Stomach smooth muscle (tissue), 2 donors: ENCODE measurements at regions not wholly inside any gene's neighbourhood (a gene's known extent, or its start where the extent isn't known, plus 50 kb on each side); places are given as distances from the start of the nearest gene placed in this dataset.

ENCODE experiments used
- H3K27ac ChIP-seq: one replicate; pipeline ENCODE4 v1.7.0; 2013; ENCODE audit warnings: mild to moderate bottlenecking, low read length, inconsistent platforms
- H3K27me3 ChIP-seq, 2 donors: one replicate each; pipeline ENCODE4 v1.7.0; 2013; ENCODE audit warnings: low read length in 2 of 2; ENCODE audit not compliant: insufficient read depth in 2 of 2, control insufficient read depth in 1 of 2
- H3K36me3 ChIP-seq, 2 donors: one replicate each; pipeline ENCODE4 v1.7.0; 2013; ENCODE audit warnings: low read length in 2 of 2; ENCODE audit not compliant: control insufficient read depth in 2 of 2, insufficient read depth in 2 of 2
- H3K4me1 ChIP-seq: one replicate; pipeline ENCODE4 v1.7.0; 2013; ENCODE audit warnings: low read length; ENCODE audit not compliant: control insufficient read depth, insufficient read depth
- H3K4me3 ChIP-seq, 2 donors: one replicate each; pipeline ENCODE4 v1.7.0; 2013; ENCODE audit warnings: low read length in 2 of 2
- H3K9ac ChIP-seq, 2 donors: one replicate each; pipeline ENCODE4 v1.7.0; 2013; ENCODE audit warnings: low read length in 2 of 2, mild to moderate bottlenecking in 1 of 2
- H3K9me3 ChIP-seq, 2 donors: one replicate each; pipeline ENCODE4 v1.7.0; 2013; ENCODE audit warnings: low read length in 2 of 2; ENCODE audit not compliant: control insufficient read depth in 2 of 2
- donor health status: healthy.
- donor health status: Pancreatic carcinoma.

DNA sequence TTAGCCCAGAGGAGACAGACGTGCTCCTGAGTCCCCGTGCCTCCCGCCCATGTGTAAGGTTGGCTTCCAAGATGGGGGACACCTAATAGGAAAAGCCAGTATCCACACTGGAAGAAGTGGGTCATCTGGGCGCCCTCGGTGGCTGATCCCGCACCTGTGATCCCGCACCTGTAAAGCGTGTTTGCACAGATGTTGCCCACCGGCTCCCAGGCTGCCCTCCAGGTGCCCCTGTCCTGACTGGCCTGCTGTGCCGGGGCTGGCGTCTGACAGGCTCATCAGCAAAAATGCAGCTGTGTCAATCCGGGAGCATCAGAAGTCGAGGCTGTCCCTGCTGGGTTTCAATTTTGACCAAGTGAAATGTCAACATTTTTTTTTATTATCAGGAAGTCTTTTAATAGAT lies 88.5 kb downstream of the IRX1 start:
- H3K27ac ChIP-seq: no peak overlapping the region
- H3K9ac ChIP-seq: no peak overlapping the region
- H3K36me3 ChIP-seq: no peaks in the 10 kb centered on the region
- H3K4me3 ChIP-seq: no peak overlapping the region
- H3K4me1 ChIP-seq: no peaks in the 10 kb centered on the region
- H3K27me3 ChIP-seq: no peaks in the 10 kb centered on the region
- no peaks in the 10 kb centered on the region for H3K9me3 ChIP-seq

DNA sequence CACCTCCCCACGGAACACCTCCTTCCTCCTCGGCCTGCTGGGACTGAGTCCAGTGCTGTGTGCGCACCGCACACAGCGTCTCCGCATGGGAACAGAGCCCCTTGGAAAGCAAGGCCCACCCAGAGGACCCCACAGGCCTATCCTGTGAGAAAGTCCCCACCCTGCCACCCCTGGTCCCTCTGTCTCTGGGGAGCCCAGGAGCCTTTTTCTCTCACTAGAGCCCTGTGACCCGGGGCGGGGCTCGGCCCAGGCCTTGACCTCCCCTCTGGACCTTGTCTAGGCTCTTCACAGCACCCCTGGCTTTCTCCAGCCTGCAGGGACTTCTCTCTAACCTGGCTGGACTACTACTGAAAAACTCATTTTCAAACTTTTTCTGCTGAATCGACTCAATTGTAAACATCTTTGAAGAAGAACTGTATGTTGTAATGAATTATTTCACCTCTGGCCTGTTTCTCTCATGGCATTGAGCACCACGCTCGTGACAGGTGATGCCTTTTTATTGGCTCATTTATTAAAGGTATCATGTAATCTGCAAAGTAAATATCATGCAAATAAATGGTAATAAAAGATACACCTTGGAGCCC lies 89.2 kb downstream of the IRX1 start:
- no peaks in the 10 kb centered on the region for H3K4me1 ChIP-seq
- no peak overlapping the region for H3K9ac ChIP-seq
- no peak overlapping the region for H3K27ac ChIP-seq
- no peaks in the 10 kb centered on the region for H3K36me3 ChIP-seq
- no peaks in the 10 kb centered on the region for H3K9me3 ChIP-seq
- H3K27me3 ChIP-seq: no peaks in the 10 kb centered on the region
- H3K4me3 ChIP-seq: no peak overlapping the region

DNA sequence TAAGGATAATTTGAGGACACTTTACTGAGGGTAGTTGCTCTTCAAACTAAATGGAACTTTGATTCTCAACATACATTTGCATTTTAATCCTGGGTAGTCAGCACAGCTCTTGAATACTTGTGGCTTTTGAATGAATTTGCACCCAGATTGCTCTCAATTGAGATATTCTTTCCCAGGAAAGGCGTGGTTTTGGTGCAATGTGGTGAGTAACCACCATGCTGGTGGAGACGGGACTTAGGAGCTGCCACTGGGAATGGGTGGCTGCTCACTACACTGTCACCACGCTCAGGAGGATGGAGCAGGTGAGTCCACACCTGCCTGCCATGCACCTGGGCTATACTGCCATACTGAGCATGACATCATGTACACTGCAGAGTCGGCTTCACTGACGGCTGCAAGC lies 99.2 kb downstream of the IRX1 start:
- no peaks in the 10 kb centered on the region for H3K27me3 ChIP-seq
- H3K9me3 ChIP-seq: no peaks in the 10 kb centered on the region
- no peaks in the 10 kb centered on the region for H3K4me1 ChIP-seq
- H3K36me3 ChIP-seq: no peaks in the 10 kb centered on the region
- H3K4me3 ChIP-seq: no peak overlapping the region
- no peak overlapping the region for H3K9ac ChIP-seq
- no peak overlapping the region for H3K27ac ChIP-seq

DNA sequence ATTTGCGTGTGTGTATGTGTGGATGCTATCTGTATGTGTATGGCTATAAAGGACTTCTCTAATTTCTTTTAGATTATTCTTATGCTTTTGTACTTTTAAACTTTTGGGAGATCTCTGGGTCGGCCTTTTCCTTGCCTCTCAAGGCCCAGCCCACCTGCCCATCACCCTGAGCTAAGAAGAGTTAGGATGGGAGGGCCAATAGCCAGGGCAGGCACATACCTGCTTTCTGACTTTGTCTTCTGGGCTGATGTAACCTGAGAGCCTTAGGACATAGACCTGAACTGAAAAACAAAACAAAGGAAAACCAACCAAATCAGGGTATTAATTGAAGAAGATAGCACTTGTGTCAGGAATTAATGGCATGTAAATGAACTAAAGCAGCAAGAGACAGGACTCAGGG lies 100.2 kb downstream of the IRX1 start:
- Histone ChIP-seq H3K27ac (no peak overlapping the region), H3K36me3 (no peaks in the 10 kb centered on the region), H3K4me3 (no peak overlapping the region), H3K27me3 (no peaks in the 10 kb centered on the region), H3K4me1 (no peaks in the 10 kb centered on the region), H3K9ac (no peak overlapping the region), H3K9me3 (no peaks in the 10 kb centered on the region)

DNA sequence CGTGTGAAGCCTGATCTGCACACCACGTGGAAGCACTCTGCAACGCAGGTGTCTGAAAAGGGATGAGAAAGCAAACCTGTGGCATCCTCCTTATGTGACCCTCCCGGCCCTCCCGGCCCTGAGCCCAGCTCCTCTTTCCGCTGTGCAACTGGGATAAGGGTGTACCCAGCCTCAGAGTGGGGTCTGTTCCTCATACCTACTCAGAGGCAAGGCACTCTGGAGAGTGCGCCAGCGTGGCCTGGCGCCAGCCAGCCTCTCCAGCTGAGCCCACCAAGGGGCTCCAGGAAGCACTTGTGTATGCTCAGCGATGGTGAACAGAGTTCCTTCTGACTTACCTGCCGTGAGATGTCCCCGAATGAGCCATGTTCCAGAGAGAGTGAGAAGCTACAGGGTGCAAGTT lies 102.8 kb downstream of the IRX1 start:
- Histone ChIP-seq H3K4me3 (no peak overlapping the region), H3K27ac (no peak overlapping the region), H3K36me3 (no peaks in the 10 kb centered on the region), H3K9ac (no peak overlapping the region), H3K4me1 (no peaks in the 10 kb centered on the region), H3K27me3 (no peaks in the 10 kb centered on the region), H3K9me3 (no peaks in the 10 kb centered on the region)

DNA sequence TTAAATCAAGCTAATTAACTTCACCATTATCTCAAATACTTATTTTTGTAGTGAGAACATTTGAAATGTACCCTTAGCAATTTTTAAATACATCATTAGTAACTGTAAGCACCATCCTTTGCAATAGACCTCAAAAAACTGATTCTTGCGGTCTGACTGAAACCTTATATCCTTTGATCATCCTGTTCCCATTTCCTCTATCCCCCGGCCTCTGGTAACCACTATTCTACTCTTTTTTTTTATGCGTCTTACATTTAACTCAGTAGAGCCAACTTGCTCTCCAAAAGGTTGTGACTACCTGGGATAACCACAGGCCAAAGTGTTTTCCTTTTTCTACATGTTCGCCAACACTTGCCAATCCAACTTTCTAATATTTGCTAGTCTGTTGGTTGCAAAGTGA lies 106.1 kb downstream of the IRX1 start:
- no peak overlapping the region for H3K4me3 ChIP-seq

DNA sequence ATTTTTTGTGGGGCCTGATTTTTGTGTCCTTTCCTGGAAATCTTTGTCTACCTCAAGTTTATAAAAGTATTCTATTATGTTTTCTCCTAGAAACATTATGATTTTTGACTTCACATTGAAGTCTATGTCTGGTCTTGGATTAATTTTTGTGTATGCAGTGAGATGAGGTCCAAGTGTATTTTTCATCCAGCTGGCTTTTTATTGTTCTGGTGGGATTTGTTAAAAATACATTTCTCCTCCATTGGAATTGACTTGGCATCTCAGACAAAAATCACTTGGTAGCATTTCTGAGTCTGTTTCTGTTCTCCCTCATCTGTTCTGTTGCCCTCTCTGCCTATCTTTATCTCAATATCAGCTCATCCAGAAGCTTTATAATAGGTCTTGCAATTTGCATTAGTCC lies 109.0 kb downstream of the IRX1 start:
- Histone ChIP-seq H3K9me3 (no peaks in the 10 kb centered on the region), H3K27me3 (no peaks in the 10 kb centered on the region), H3K36me3 (no peaks in the 10 kb centered on the region), H3K9ac (no peak overlapping the region), H3K4me3 (no peak overlapping the region), H3K27ac (no peak overlapping the region), H3K4me1 (no peaks in the 10 kb centered on the region)

More for the DNA sequence above, 106.1 kb downstream of the IRX1 start:
- no peaks in the 10 kb centered on the region for H3K27me3 ChIP-seq
- H3K36me3 ChIP-seq: no peaks in the 10 kb centered on the region
- no peak overlapping the region for H3K9ac ChIP-seq
- no peaks in the 10 kb centered on the region for H3K9me3 ChIP-seq
- H3K27ac ChIP-seq: no peak overlapping the region
- H3K4me1 ChIP-seq: no peaks in the 10 kb centered on the region

DNA sequence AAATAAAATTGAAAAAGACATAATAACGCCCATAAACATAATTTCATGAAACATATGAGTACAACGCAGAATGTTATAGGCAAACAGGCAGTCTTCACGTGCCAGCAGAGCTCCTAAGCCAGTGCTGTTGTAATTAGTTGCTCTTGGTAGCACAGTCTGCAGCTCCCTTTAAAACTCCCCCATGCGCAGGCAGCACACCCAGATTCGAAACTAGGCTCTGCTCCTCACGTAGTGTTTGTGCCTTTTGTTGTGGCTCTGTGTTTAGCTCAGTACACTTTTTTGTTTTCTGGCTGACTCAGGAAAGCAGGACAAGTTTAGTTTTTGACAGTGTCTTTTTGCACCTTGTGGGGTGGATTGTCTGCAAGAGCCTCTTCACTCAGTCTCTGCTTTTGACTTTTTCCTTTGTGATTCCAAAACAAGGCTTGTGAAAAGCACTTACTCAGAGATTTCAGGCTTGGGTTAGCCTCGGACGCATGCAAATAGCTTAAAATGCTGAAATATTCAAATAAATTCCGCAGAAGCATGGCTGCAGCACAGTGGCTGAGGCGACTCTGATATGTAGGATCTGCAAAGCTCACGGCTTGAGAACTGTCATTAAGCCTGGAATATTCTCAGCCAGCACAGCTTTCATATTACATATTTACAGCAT lies 113.6 kb downstream of the IRX1 start:
- no peak overlapping the region for H3K4me3 ChIP-seq
- no peak overlapping the region for H3K9ac ChIP-seq
- no peaks in the 10 kb centered on the region for H3K9me3 ChIP-seq
- H3K4me1 ChIP-seq: no peaks in the 10 kb centered on the region
- H3K36me3 ChIP-seq: no peaks in the 10 kb centered on the region
- H3K27ac ChIP-seq: no peak overlapping the region
- H3K27me3 ChIP-seq: no peaks in the 10 kb centered on the region

DNA sequence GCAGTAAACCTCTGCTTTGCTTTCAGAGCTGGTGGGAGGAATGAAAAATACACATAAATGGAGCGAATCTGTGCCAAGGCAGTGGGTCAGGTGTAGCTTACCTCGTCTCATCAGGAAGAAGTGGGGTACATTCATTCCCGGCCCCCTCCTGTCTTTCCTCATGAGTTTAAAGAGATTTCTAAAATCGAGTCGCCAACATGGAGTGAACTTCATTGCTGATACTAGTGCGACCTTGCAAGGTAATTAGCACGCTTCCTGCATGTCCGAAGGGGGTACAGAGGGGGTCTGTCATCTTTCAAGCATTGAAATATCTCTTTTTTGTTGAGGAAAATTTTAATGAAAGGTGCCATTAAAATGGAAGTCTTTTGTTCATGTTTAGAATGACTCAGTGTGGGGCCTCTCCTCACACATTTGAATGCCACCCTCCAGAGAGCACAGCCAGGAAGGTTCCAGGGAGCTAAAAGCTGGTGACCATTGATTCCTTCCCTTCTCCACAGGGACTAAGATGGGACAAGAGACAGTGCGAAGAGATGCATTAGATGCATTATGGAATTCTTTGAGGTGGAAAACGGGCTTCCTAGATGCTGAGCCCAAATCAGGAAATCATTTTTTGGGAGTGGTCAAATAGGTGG lies 114.2 kb downstream of the IRX1 start:
- Histone ChIP-seq H3K4me3 (no peak overlapping the region), H3K4me1 (no peaks in the 10 kb centered on the region), H3K36me3 (no peaks in the 10 kb centered on the region), H3K27ac (no peak overlapping the region), H3K27me3 (no peaks in the 10 kb centered on the region), H3K9me3 (no peaks in the 10 kb centered on the region), H3K9ac (no peak overlapping the region)

DNA sequence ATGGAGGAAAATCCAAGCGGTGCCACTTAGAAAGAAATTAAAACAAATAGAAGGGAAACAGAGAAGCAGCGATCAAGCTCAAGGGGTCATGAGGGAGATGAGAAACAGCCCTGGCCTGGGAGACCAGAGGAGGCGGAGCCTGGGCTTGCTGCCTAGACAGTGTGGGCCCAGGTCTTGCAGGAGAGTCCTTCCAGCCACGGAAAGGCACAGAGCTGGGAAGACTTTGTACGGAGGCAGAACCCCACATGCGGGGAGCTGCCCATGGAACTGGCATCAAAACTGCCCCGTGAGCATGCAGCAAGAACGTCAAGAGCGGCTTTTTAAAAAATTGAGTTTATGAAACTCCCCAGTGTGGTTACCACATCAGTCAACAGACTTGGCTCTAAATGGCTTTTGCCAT lies 119.4 kb downstream of the IRX1 start:
- Histone ChIP-seq H3K4me1 (no peaks in the 10 kb centered on the region), H3K27ac (no peak overlapping the region), H3K27me3 (no peaks in the 10 kb centered on the region), H3K36me3 (no peaks in the 10 kb centered on the region), H3K9me3 (no peaks in the 10 kb centered on the region), H3K9ac (no peak overlapping the region), H3K4me3 (no peak overlapping the region)

DNA sequence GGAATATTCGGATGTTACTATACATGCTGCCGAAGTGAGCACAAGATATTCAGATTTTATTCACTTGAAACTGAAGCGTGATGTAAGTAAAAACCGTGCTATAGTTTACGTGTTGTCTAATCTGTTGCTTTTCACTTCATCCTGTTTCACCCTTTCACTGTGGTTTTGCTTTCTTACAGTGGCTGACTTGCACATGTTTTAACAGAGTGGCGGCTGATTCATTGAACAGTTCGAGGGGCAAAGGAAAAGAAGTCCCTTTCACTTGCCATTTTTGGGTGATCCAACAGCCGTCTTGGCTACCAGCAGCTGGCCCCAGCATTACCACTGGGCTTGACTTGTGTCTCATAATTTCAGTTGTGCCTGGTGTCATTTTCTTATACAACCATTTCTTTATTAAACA lies 134.0 kb downstream of the IRX1 start:
- Histone ChIP-seq H3K27ac (no peak overlapping the region), H3K27me3 (peaks cover 2% of the 10 kb centered on the region in 2 donors), H3K4me1 (no peaks in the 10 kb centered on the region), H3K36me3 (no peaks in the 10 kb centered on the region), H3K4me3 (no peak overlapping the region), H3K9ac (no peak overlapping the region), H3K9me3 (no peaks in the 10 kb centered on the region)
